A673 (cell line): ENCODE measurements at regions not wholly inside any gene's neighbourhood (a gene's known extent, or its start where the extent isn't known, plus 50 kb on each side); places are given as distances from the start of the nearest gene placed in this dataset.

Experiments
- CTCF ChIP-seq: fragments of 300-800, 200-600 bp; sonication (generic); conservative IDR thresholded peaks from 2 replicates; pipeline ENCODE4 v1.5.1; 2017; ENCODE audit warnings: low read depth, mild to moderate bottlenecking, antibody characterized with exemption, low read length, moderate library complexity, mixed read lengths
- EZH2 ChIP-seq: fragments of 200-600 bp; sonication (generic); IDR thresholded peaks from 2 replicates; pipeline ENCODE4 v1.6.1; 2017; ENCODE audit warnings: borderline replicate concordance, low read depth, mild to moderate bottlenecking, mixed read lengths, antibody characterized with exemption, low read length; ENCODE audit not compliant: poor library complexity, severe bottlenecking

GRCh38 chr22:49571326-49571725, 256.3 kb downstream of the BRD1 start:
- TF ChIP-seq CTCF (no peak), EZH2 (no peak)
